Activated naive CD8-positive, alpha-beta T cell treated with anti-CD3 and anti-CD28 coated beads, Interleukin-2, amount 50 U/mL, for 24 hours (primary cell): ENCODE measurements at regions not wholly inside any gene's neighbourhood (a gene's known extent, or its start where the extent isn't known, plus 50 kb on each side); places are given as distances from the start of the nearest gene placed in this dataset.
"Not testable (repeated sequence)": the region's sequence is repeated elsewhere in the genome, so short reads cannot be mapped to it uniquely, and the experiment has no call there.

Experiments used
- ATAC-seq: fragments of 150-1000 bp; cut with Tn5 transposase; one replicate; pipeline ENCODE4 v1.10.0; 2021
- DNase-seq: peaks from one replicate; pipeline ENCODE4 v3.0.0; 2021
- H3K27ac Mint-ChIP-seq: one replicate; pipeline ENCODE4 v1.8.0; 2021; ENCODE audit warnings: mild to moderate bottlenecking, mixed read lengths
- H3K27me3 Mint-ChIP-seq: one replicate; pipeline ENCODE4 v1.8.0; 2021; ENCODE audit warnings: mixed read lengths
- H3K36me3 Mint-ChIP-seq: one replicate; pipeline ENCODE4 v1.8.0; 2021; ENCODE audit warnings: low read depth, mixed read lengths
- H3K4me1 Mint-ChIP-seq: one replicate; pipeline ENCODE4 v1.8.0; 2021; ENCODE audit warnings: mixed read lengths
- H3K4me3 Mint-ChIP-seq: one replicate; pipeline ENCODE4 v1.8.0; 2021; ENCODE audit warnings: mild to moderate bottlenecking, moderate library complexity, mixed read lengths
- H3K9me3 Mint-ChIP-seq: one replicate; pipeline ENCODE4 v1.8.0; 2021; ENCODE audit warnings: mixed read lengths

DNA sequence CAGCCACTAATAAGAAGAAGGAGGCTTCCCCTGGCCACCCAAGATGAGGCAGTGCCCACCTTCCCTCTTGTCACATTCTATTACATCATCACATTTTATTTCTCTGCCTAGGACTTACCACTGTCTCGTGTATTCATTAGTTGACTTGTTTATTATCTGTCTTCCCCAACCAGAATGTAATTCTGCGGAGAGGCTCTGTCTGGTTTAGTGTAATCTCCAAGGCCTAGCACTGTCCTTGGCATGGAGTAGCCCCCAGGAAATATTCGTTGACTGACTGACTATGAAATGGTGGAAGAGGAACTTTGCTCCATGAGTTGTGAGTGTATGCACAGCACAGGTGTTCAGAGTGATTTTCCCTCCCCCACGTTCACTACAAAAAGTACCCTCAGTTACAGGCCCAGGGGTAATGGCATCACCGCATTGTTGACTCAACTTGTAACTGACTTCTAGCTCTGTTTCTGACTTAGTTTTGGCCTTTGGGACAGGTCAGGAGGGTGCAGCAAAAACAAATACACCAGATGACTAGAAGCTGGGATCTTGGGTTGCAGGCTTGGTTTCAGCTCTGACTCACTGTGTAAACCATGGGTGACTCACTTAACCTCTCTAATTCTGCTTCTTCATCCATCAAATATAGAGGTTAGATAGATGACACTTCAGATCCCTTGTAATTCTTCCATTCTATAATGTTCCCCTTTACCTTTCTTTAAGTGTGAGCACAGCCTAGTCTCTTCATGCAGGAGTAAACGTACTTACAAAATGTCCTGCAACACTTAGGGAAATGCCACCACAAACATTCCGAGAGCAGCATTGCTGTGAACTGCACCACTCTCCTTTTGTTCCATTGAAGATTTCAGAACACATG is 229.7 kb downstream of the KCNRG start:
- Mint-ChIP-seq H3K36me3 (no peaks in the 10 kb centered on the region), H3K9me3 (no peaks in the 10 kb centered on the region), H3K27me3 (peaks cover 12% of the 10 kb centered on the region), H3K4me1 (peaks cover 36% of the 10 kb centered on the region), H3K27ac (peak overlapping the region; percentile 83), H3K4me3 (no peak overlapping the region)
- ATAC-seq (peak; percentile 98), DNase-seq (peak; percentile 56)

DNA sequence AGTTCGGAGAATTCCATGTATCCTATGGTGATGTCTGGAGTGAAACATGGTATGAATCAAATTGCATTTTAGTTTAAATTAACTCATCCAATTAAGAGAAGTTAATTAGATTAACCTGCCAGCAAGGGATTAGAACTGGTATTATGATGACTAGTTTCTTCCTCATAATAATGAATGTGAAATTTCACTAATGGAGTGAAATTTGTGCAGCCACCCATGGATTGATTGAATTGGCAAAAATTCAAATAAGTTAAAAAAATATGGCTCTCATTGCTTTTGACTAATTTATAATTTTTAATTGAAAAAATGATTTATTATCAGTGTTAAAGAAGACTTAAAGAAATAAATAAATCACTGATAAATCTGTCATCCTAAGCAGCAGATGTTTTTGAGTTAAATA is 232.0 kb downstream of the KCNRG start:
- Mint-ChIP-seq H3K27ac (no peak overlapping the region), H3K27me3 (peaks cover 9% of the 10 kb centered on the region), H3K4me1 (peaks cover 42% of the 10 kb centered on the region), H3K9me3 (no peaks in the 10 kb centered on the region), H3K36me3 (no peaks in the 10 kb centered on the region), H3K4me3 (no peak overlapping the region)
- ATAC-seq (no peak), DNase-seq (no peak)

DNA sequence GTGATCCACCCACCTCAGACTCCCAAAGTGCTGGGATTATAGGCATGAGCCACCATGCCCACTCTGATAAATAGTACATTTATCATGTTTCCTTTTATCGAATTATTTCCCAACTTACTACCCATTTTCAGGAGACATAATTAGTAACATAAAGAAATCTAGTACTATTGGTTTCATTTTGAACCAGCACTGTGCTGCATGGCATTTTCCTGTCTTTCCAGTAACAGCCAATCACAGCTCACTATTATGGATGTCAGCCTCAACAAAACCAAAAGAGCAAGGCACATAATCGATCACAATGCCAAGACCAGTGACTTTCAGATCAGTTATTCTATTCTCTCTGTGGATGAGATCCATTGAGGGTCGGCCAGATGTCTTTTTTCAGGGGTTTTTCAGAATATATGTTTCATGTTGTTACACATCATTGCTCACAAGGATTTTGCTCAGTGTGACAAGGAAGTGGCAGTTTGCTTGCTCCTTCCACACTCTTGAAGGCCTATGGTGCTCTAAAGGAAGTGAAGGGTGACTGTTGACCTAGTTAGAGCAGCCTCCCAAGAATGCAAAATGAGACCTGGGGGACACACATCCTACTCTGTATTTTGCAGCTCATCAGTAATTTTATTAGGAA is 233.4 kb downstream of the KCNRG start:
- H3K4me3 Mint-ChIP-seq, result no peak overlapping the region
- peaks cover 41% of the 10 kb centered on the region for H3K4me1 Mint-ChIP-seq
- ATAC-seq (no peak), DNase-seq (no peak)
- no peaks in the 10 kb centered on the region for H3K36me3 Mint-ChIP-seq
- peaks cover 12% of the 10 kb centered on the region for H3K27me3 Mint-ChIP-seq
- peak overlapping the region; percentile 15 for H3K27ac Mint-ChIP-seq
- H3K9me3 Mint-ChIP-seq, result peaks cover 6% of the 10 kb centered on the region

DNA sequence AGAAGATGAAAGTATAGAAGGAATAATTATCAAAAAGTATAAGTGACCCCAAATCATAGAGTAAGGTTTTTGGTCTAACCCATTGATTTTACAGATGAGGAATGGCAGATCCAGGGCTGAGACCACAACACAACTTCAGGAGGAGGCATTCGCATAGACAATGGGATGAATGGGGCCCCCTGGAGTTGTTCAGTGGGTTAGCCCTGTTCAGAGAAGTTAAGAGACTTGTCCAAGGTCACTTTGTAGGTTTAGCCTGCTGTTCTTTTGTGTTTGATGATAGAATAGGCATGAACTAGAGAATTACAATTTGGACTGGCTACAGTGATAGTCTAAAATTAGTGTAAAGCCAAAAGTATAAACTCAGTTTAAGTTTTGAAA is 233.9 kb downstream of the KCNRG start:
- H3K27me3 Mint-ChIP-seq, result peaks cover 12% of the 10 kb centered on the region
- H3K9me3 Mint-ChIP-seq, result peaks cover 6% of the 10 kb centered on the region
- H3K4me1 Mint-ChIP-seq, result peaks cover 36% of the 10 kb centered on the region
- no peak overlapping the region for H3K4me3 Mint-ChIP-seq
- ATAC-seq (no peak), DNase-seq (no peak)
- no peaks in the 10 kb centered on the region for H3K36me3 Mint-ChIP-seq
- H3K27ac Mint-ChIP-seq, result peak overlapping the region; percentile 15

DNA sequence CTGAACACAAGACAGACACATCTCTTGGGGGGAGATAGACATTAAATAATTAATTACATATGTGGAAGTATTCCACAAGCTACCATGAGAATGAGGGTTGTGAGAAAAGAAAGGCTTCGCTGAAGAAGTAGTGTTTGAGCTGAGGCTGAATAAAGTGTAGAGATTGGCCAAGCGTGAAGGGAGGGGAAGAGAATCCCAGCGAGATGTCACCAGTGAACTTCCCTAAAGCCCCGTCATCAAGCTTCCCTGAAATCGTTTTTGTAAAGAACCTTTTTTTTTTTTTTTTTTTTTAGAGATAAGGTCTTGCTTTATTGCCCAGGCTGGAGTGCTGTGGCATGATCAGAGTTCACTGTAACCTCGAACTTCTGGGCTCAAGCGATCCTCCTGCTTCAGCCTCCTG is 235.2 kb downstream of the KCNRG start:
- Mint-ChIP-seq H3K27ac (no peak overlapping the region), H3K4me3 (no peak overlapping the region), H3K36me3 (no peaks in the 10 kb centered on the region), H3K27me3 (peaks cover 12% of the 10 kb centered on the region), H3K9me3 (peaks cover 6% of the 10 kb centered on the region), H3K4me1 (peaks cover 27% of the 10 kb centered on the region)
- ATAC-seq, result no peak
- no peak for DNase-seq

DNA sequence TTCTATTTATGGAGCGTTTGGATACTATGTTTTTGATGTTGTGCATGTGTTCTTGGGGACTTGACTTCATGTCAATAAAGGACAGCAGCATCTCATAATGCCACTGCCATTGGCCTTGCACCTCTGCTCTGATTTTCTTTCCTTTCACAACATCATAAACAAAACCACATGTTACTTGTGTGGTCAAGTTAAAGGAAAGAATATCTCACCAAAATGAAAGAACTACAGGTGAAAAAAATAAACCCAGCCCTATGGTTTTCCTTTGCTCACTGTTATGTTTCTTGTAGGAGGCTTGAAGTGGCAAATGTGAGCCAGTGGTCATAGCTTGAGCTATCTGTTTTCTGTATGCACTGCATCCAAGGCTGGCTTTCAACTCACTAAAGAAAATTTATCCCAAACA is 240.4 kb downstream of the KCNRG start:
- Mint-ChIP-seq H3K27me3 (peaks cover 18% of the 10 kb centered on the region), H3K9me3 (peaks cover 6% of the 10 kb centered on the region), H3K4me3 (no peak overlapping the region), H3K27ac (no peak overlapping the region), H3K4me1 (peaks cover 34% of the 10 kb centered on the region), H3K36me3 (peaks cover 4% of the 10 kb centered on the region)
- ATAC-seq (peak; percentile 64), DNase-seq (no peak)

DNA sequence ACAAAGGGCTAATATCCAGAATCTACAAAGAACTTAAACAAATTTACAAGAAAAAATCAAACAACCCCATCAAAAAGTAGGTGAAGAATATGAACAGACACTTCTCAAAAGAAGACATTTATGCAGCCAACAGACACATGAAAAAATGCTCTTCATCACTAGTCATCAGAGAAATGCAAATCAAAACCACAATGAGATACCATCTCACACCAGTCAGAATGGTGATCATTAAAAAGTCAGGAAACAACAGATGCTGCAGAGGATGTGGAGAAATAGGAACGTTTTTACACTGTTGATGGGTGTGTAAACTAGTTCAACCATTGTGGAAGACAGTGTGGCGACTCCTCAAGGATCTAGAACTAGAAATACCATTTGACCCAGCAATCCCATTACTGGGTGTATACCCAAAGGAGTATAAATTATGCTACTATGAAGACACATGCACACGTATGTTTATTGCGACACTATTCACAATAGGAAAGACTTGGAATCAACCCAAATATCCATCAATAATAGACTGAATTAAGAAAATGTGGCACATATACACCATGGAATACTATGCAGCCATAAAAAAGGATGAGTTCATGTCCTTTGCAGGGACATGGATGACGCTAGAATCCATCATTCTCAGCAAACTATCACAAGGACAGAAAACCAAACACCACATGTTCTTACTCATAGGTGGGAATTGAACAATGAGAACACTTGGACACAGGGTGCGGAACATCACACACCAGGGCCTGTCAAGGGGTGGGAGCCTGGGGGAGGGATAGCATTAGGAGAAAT is 241.5 kb downstream of the KCNRG start:
- DNase-seq, H3K9me3 Mint-ChIP-seq, H3K4me3 Mint-ChIP-seq, ATAC-seq, H3K36me3 Mint-ChIP-seq: not testable (repeated sequence)
- peaks cover 15% of the 10 kb centered on the region for H3K27me3 Mint-ChIP-seq
- H3K27ac Mint-ChIP-seq, result peak overlapping the region; percentile 28
- peaks cover 37% of the 10 kb centered on the region for H3K4me1 Mint-ChIP-seq

DNA sequence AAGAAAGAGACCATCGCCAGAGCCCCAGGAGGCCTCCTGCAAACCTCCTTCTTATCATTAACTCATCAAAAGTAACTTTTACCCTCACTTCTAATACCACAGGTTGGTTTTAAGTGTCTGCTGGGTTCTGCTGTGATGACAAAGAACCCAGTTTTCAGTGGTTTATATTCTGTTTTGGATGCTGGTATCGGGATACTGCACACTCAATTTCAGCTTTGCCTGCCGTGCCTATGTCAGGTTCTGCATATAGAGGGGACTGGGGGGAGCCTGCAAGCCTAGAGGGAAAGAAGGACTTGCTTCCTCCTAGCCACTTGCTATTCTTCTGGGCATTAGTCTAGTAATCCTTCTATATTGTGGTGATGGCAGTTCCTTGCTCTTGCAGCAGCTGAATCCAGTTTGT is 242.4 kb downstream of the KCNRG start:
- peak; percentile 74 for ATAC-seq

DNA sequence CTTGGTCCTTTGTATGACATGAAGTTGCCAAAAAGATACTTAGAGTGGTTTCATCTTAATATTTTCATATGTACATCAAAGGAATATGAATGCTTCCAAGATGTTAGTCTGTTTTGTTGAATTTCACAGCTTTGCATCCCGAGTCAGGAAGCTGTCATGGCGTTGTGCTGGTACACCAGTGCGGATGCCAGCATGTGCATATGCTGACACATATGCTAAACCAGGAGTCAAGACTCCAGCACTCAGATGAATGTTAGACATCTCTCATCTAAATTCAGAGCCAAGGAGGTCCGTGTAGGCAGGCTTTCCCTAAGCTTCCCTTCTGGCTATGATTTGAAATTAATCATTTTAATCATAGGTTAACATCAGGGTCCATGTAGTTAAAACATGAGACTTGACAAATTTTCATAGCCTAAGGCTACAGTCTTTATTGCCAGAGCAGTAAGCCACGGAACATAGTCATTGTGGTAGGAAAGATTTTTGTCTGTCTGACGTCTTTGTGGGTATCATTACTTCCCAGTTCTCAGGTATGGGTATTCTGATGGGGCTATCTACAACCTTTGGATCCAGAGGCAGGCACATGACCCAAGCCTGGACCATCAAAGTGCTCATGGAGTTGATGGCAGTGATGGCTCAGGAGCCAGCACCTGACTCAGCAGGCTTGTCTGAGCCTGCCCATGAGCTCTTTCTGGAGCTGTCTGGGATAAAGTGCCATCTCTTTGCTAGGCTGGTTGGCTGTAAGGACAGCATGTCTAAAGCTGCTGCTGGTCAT is 246.1 kb downstream of the KCNRG start:
- peaks cover 8% of the 10 kb centered on the region for H3K27me3 Mint-ChIP-seq
- ATAC-seq (no peak), DNase-seq (no peak)
- no peak overlapping the region for H3K4me3 Mint-ChIP-seq
- H3K27ac Mint-ChIP-seq, result no peak overlapping the region
- H3K4me1 Mint-ChIP-seq, result peaks cover 26% of the 10 kb centered on the region
- peaks cover 4% of the 10 kb centered on the region for H3K36me3 Mint-ChIP-seq
- no peaks in the 10 kb centered on the region for H3K9me3 Mint-ChIP-seq

More for the DNA sequence above, 242.4 kb downstream of the KCNRG start:
- Mint-ChIP-seq H3K4me3 (no peak overlapping the region), H3K27ac (no peak overlapping the region), H3K36me3 (peaks cover 4% of the 10 kb centered on the region), H3K4me1 (peaks cover 37% of the 10 kb centered on the region), H3K9me3 (peaks cover 2% of the 10 kb centered on the region), H3K27me3 (peaks cover 12% of the 10 kb centered on the region)
- no peak for DNase-seq

DNA sequence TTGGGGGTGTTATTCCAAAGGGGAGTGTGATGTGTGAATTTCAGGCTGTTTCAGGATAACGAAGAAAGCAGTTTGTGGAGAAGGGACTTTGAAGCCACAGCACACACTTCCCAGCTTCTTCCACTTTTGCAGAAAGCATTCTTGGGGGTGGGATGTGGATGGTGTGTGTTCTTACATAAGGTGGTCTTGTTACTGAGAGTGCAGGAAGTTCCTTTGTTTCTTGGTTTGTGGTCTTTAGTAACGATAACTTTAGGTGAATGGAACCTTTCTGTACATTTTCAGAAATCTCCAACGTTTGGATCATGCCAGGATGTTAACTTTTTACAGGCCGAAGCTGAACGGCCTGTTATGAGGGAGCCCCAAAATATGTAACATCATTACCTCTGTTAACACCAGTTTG is 251.8 kb downstream of the KCNRG start:
- Mint-ChIP-seq H3K27ac (no peak overlapping the region), H3K9me3 (no peaks in the 10 kb centered on the region), H3K4me1 (no peaks in the 10 kb centered on the region), H3K36me3 (no peaks in the 10 kb centered on the region), H3K4me3 (no peak overlapping the region), H3K27me3 (peaks cover 9% of the 10 kb centered on the region)
- ATAC-seq (no peak), DNase-seq (no peak)

DNA sequence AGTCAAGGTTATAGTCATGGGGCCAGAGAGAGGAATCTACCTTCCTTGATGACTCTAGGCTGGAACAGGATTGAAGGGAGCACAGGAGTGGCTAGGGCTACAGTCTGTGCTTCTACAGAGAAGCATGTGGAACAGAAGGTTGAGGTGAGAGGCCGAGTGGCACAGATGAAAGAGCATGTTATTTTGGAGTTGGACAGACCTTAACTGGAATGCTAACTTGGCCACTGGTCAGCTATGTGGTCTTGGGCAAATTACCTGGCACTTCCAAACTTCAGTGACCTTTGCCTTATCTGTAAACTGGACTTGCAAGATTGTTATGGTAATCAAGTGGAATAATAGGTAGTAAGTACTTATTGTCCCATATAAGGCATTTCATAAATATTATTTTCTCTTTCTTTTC is 252.7 kb downstream of the KCNRG start:
- no peak overlapping the region for H3K27ac Mint-ChIP-seq
- DNase-seq, result no peak
- H3K4me1 Mint-ChIP-seq, result no peaks in the 10 kb centered on the region
- no peaks in the 10 kb centered on the region for H3K9me3 Mint-ChIP-seq
- H3K27me3 Mint-ChIP-seq, result peaks cover 9% of the 10 kb centered on the region
- no peak for ATAC-seq
- no peaks in the 10 kb centered on the region for H3K36me3 Mint-ChIP-seq
- H3K4me3 Mint-ChIP-seq, result no peak overlapping the region

DNA sequence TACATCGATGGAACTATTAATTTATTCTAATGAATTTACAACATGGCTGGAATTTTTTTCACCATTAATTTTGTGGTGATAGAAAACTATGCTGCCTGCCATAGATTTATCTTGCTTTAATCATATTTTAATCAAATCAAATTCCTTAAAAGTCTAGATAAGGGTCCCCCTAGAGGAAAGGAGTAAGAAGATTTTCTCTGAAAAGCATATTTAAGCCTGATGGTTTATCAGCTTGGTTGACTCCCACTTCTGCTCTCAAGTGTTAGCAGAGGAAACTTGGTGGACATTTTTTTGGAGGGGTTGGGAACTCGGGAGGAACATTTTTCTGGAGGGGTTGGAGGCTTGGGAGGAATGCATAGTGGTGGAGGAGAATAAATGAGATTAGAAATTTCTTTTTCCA is 253.3 kb downstream of the KCNRG start:
- Mint-ChIP-seq H3K27me3 (peaks cover 9% of the 10 kb centered on the region), H3K9me3 (no peaks in the 10 kb centered on the region), H3K4me3 (no peak overlapping the region), H3K27ac (no peak overlapping the region), H3K4me1 (no peaks in the 10 kb centered on the region), H3K36me3 (no peaks in the 10 kb centered on the region)
- ATAC-seq (no peak), DNase-seq (no peak)

DNA sequence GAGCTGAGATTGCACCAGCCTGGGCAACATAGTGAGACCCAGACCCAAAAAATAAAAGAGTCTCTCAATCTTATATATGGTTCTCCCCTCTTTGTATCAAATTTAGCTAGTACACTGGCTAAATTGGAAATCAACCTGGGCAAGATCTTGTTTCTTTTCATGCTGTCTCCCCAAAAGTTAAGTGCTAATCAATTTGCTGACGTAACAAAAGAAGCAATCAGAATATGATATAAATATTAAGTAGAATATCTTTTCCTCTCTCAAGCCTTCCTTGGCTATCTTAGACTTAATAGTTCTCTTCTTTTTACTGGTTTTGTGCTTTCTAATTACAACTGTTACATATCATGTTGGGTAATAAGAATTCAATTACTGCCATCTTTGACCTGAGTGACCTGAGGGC is 258.9 kb downstream of the KCNRG start:
- ATAC-seq (no peak), DNase-seq (no peak)
- Mint-ChIP-seq H3K27ac (no peak overlapping the region), H3K27me3 (peaks cover 2% of the 10 kb centered on the region), H3K4me1 (no peaks in the 10 kb centered on the region), H3K36me3 (no peaks in the 10 kb centered on the region), H3K9me3 (no peaks in the 10 kb centered on the region), H3K4me3 (no peak overlapping the region)

DNA sequence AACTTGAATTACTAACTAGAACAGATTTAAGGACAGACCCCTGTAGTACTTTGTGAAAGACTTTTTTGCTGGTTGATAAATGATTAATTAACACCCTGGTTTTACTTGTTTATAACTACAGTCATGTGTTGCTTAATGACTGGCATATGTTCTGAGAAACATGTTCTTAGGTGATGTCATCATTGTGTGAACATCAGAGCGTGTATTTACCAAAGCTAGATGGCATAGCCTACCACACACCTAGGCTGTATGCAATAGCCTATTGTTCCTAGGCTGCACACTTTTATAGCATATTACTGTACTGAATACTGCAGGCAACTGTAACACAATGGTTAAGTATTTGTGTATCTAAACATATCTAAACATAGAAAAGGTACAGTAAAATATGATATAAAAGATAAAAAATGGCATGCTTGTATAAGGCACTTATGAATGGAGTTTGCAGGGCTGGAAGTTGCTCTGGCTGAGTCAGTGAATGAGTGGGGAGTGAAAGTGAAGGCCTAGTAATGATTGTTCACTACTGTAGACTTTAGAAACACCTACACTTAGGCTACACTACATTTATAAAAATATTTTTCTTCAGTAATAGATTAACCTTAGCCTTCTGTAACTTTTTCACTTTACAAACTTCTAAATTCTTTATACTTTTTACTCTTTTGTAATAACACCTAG is 260.3 kb downstream of the KCNRG start:
- Mint-ChIP-seq H3K9me3 (no peaks in the 10 kb centered on the region), H3K36me3 (no peaks in the 10 kb centered on the region), H3K4me3 (no peak overlapping the region), H3K27me3 (no peaks in the 10 kb centered on the region), H3K4me1 (no peaks in the 10 kb centered on the region), H3K27ac (no peak overlapping the region)
- ATAC-seq (peak; percentile 61), DNase-seq (no peak)
